Suprapubic skin (tissue), 4 donors: ENCODE measurements at regions not wholly inside any gene's neighbourhood (a gene's known extent, or its start where the extent isn't known, plus 50 kb on each side); places are given as distances from the start of the nearest gene placed in this dataset.

ENCODE experiments used
- EP300 ChIP-seq: sonication (generic); formaldehyde crosslinking; IDR thresholded peaks from one replicate; pipeline ENCODE4 v1.6.1; 2017; ENCODE audit warnings: antibody characterized with exemption
- POLR2A ChIP-seq, 2 donors: fragments of 450-650 bp; IDR thresholded peaks; one replicate each; pipeline ENCODE4 v1.6.1; 2017; ENCODE audit warnings: antibody characterized with exemption in 2 of 2, mild to moderate bottlenecking in 2 of 2, moderate library complexity in 2 of 2
- POLR2AphosphoS5 ChIP-seq, 3 donors: sonication (generic); formaldehyde crosslinking; IDR thresholded peaks; one replicate each; pipeline ENCODE4 v1.6.1; 2017; ENCODE audit warnings: antibody characterized with exemption in 3 of 3
- TF ChIP-seq, protein P1 (sequence below), 2 donors: fragments of 200-600 bp in 1 of 2; fragments of 450-650 bp in 1 of 2; sonication (generic) in 1 of 2; IDR thresholded peaks; one replicate each; pipeline ENCODE4 v1.5.1; 2016 to 2019; ENCODE audit warnings: antibody characterized with exemption in 2 of 2, mild to moderate bottlenecking in 1 of 2, moderate library complexity in 1 of 2

DNA sequence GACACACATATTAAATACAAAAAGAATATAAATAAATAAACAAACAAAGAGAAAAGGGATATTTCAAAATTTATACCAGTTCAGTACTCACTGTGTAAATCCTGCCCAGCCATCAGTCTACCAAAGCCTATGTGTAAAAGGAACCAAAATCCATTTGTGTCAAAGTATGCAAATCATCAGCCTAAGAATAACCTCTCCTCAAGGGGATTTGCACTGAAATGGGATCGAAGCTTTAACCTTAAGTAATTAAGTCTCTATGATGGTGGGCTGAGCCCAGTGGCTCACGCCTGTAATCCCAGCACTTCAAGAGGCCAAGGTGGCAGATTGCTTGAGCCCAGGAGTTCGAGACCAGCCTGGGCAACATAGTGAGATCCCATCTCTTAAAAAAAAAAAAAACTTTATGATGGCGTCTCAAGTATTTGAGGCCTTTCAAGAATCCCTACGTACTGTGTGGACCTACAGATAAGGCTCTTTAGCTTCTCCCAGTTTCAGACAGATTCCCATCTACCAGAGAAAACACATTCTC, 57.8 kb upstream of the METAP2 start:
- TF ChIP-seq, protein P1, sequence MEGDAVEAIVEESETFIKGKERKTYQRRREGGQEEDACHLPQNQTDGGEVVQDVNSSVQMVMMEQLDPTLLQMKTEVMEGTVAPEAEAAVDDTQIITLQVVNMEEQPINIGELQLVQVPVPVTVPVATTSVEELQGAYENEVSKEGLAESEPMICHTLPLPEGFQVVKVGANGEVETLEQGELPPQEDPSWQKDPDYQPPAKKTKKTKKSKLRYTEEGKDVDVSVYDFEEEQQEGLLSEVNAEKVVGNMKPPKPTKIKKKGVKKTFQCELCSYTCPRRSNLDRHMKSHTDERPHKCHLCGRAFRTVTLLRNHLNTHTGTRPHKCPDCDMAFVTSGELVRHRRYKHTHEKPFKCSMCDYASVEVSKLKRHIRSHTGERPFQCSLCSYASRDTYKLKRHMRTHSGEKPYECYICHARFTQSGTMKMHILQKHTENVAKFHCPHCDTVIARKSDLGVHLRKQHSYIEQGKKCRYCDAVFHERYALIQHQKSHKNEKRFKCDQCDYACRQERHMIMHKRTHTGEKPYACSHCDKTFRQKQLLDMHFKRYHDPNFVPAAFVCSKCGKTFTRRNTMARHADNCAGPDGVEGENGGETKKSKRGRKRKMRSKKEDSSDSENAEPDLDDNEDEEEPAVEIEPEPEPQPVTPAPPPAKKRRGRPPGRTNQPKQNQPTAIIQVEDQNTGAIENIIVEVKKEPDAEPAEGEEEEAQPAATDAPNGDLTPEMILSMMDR (IDR thresholded peaks at IDR 0.05): no peak
- TF ChIP-seq POLR2A (IDR thresholded peaks at IDR 0.05) (no peak), EP300 (no peak), POLR2AphosphoS5 (IDR thresholded peaks at IDR 0.05) (no peak)
